GM12878 (cell line): ENCODE measurements at regions not wholly inside any gene's neighbourhood (a gene's known extent, or its start where the extent isn't known, plus 50 kb on each side); places are given as distances from the start of the nearest gene placed in this dataset.

Experiments used
- ATAC-seq: fragments of 200-7000 bp; cut with Tn5 transposase; 3 replicates; pipeline ENCODE4 v1.9.1; 2020; ENCODE audit warnings: mild to moderate bottlenecking, moderate library complexity
- BruUV-seq: library from RNA; stranded (reverse); fragments of 400-500 nt; replicated peaks from 2 replicates; lab custom pipeline; 2021; lab: Mats Ljungman, UMichigan
- CTCF ChIA-PET: fragments of 300-600 bp; sonication (Branson Sonifier 250); formaldehyde crosslinking; extraction: SDS; loops from one replicate; lab custom pipeline; 2021; ENCODE audit warnings: inconsistent platforms; lab: Yijun Ruan, JAX
- POLR2A ChIA-PET: fragments of 350-600 bp; formaldehyde crosslinking; extraction: SDS; loops from one replicate; lab custom pipeline; 2021; ENCODE audit warnings: inconsistent platforms; lab: Charles Lee
- RAD21 ChIA-PET: fragments of 300-600 bp; sonication (Branson Sonifier 250); formaldehyde crosslinking; loops from one replicate; lab custom pipeline; 2023; ENCODE audit warnings: antibody characterized with exemption; ENCODE audit not compliant: unreplicated experiment; lab: Charles Lee
- SMC1A ChIA-PET: fragments of 300-600 bp; sonication (Branson Sonifier 250); formaldehyde crosslinking; loops from one replicate; lab custom pipeline; 2023; ENCODE audit not compliant: unreplicated experiment, uncharacterized antibody; lab: Charles Lee
- DNase-seq: peaks from one replicate; pipeline ENCODE4 v3.0.0-alpha.2; 2011; ENCODE audit warnings: low read depth, low spot score
- FAIRE-seq: peaks from 3 replicates; lab custom pipeline; 2011; peaks lifted over from hg19 to GRCh38; lab: Jason Lieb, UNC
- H2AFZ ChIP-seq: 2 replicates; pipeline ENCODE4 v1.6.0; 2011; ENCODE audit warnings: low read depth, low read length, control low read depth; ENCODE audit not compliant: control insufficient read depth
- H3K27ac ChIP-seq: 2 replicates; pipeline ENCODE4 v1.5.1; 2011; ENCODE audit warnings: control low read depth; ENCODE audit not compliant: control insufficient read depth, insufficient read depth
- H3K27me3 ChIP-seq, 2 experiments: replicated peaks in 1 of 2; 2 replicates each; pipeline versions ENCODE4 v1.6.0 to v1.6.1; 2011; ENCODE audit warnings: low read length in 1 of 2; ENCODE audit not compliant: control insufficient read depth in 2 of 2, insufficient read depth in 2 of 2
- H3K36me3 ChIP-seq, 2 experiments: 2 replicates each; pipeline ENCODE4 v1.5.1; 2011; ENCODE audit warnings: low read length in 1 of 2; ENCODE audit not compliant: control insufficient read depth in 2 of 2, insufficient read depth in 2 of 2
- H3K4me1 ChIP-seq: 2 replicates; pipeline ENCODE4 v1.6.1; 2011; ENCODE audit warnings: mild to moderate bottlenecking, low read length, moderate library complexity, mixed read lengths; ENCODE audit not compliant: control insufficient read depth, insufficient read depth
- H3K4me2 ChIP-seq: 2 replicates; pipeline ENCODE4 v1.6.0; 2011; ENCODE audit warnings: control low read depth; ENCODE audit not compliant: control insufficient read depth, insufficient read depth
- H3K4me3 ChIP-seq: fragments of 200-600 bp; sonication (generic); 2 replicates; pipeline ENCODE4 v1.5.1; 2016
- H3K79me2 ChIP-seq: 2 replicates; pipeline ENCODE4 v1.6.0; 2011; ENCODE audit warnings: low read length; ENCODE audit not compliant: control insufficient read depth, insufficient read depth
- H3K9ac ChIP-seq: 2 replicates; pipeline ENCODE4 v1.8.0; 2011; ENCODE audit warnings: low read length, control low read depth, mixed read lengths; ENCODE audit not compliant: control insufficient read depth, insufficient read depth
- H3K9me3 ChIP-seq: replicated peaks from 3 replicates; pipeline ENCODE4 v1.5.1; 2011; ENCODE audit warnings: mild to moderate bottlenecking, low read length; ENCODE audit not compliant: control insufficient read depth, insufficient read depth
- H4K20me1 ChIP-seq: 2 replicates; pipeline ENCODE4 v1.6.0; 2011; ENCODE audit not compliant: control insufficient read depth, insufficient read depth
- ATF7 ChIP-seq: fragments of 450-650 bp; IDR thresholded peaks from 2 replicates; pipeline ENCODE4 v1.6.1; 2016; ENCODE audit warnings: low read depth, mild to moderate bottlenecking
- CHD2 ChIP-seq: IDR thresholded peaks from 2 replicates; pipeline ENCODE4 v1.6.1; 2011; ENCODE audit warnings: low read depth, low read length, improper control_type of control experiment, borderline replicate concordance
- EP300 ChIP-seq, 2 experiments: fragments of 150-350 bp in 1 of 2; IDR thresholded peaks; 2 replicates each; pipeline ENCODE4 v1.6.1; 2011 to 2012; ENCODE audit warnings: low read depth in 2 of 2, low read length in 2 of 2, borderline replicate concordance in 1 of 2, improper control_type of control experiment in 1 of 2, inconsistent platforms in 1 of 2; ENCODE audit not compliant: control insufficient read depth in 1 of 2
- NRF1 ChIP-seq: conservative IDR thresholded peaks from 2 replicates; pipeline ENCODE4 v1.6.1; 2011; ENCODE audit warnings: mild to moderate bottlenecking, low read depth, low read length, improper control_type of control experiment
- PML ChIP-seq: IDR thresholded peaks from 2 replicates; pipeline ENCODE4 v1.6.1; 2012; ENCODE audit warnings: low read length, inconsistent platforms
- POLR2AphosphoS5 ChIP-seq: IDR thresholded peaks from 2 replicates; pipeline ENCODE4 v1.6.1; 2011; ENCODE audit warnings: mild to moderate bottlenecking, low read length, inconsistent platforms
- SRF ChIP-seq, 2 experiments: IDR thresholded peaks; 2 replicates each; pipeline ENCODE4 v1.6.1; 2011; ENCODE audit warnings: low read depth in 2 of 2, low read length in 2 of 2, mild to moderate bottlenecking in 1 of 2, moderate library complexity in 1 of 2
- STAT3 ChIP-seq: IDR thresholded peaks from 2 replicates; pipeline ENCODE4 v1.6.1; 2011; ENCODE audit warnings: low read depth, low read length, improper control_type of control experiment
- SUPT20H ChIP-seq: IDR thresholded peaks from 2 replicates; pipeline ENCODE4 v1.6.1; 2011; ENCODE audit warnings: low read depth, mild to moderate bottlenecking, low read length, moderate library complexity, borderline replicate concordance; ENCODE audit not compliant: control insufficient read depth
- SUZ12 ChIP-seq: fragments of 200-600 bp; sonication (generic); IDR thresholded peaks from one replicate; pipeline ENCODE4 v1.6.1; 2018; ENCODE audit warnings: antibody characterized with exemption, mild to moderate bottlenecking; ENCODE audit not compliant: unreplicated experiment
- ZNF207 ChIP-seq: fragments of 450-650 bp; IDR thresholded peaks from 2 replicates; pipeline ENCODE4 v1.6.1; 2014; ENCODE audit warnings: antibody characterized with exemption, mild to moderate bottlenecking, borderline replicate concordance
- WGBS: methylation state at CpG from one replicate; pipeline ENCODE4 v1.1.6; 2016; ENCODE audit warnings: low lambda C conversion rate; ENCODE audit not compliant: insufficient replicate concordance, insufficient coverage; ENCODE audit errors: missing lambda C conversion rate; 5-methylcytosine and 5-hydroxymethylcytosine counted together
- in situ Hi-C: fragments of 300-500 bp; cut with MboI; formaldehyde crosslinking; loops from 9 replicates; pipeline ENCODE4 v1.14.3; 2018; ENCODE audit warnings: mixed read lengths
- intact Hi-C: fragments of 100-400 bp; cut with micrococcal nuclease; formaldehyde crosslinking; loops from one replicate; pipeline ENCODE4 v1.14.2; 2022; ENCODE audit not compliant: unreplicated experiment
- TF ChIP-seq, protein P1 (sequence below), 3 experiments: IDR thresholded peaks in 2 of 3; conservative IDR thresholded peaks in 1 of 3; 2 replicates each; pipeline ENCODE4 v1.5.1; 2011; ENCODE audit warnings: low read depth in 3 of 3, low read length in 3 of 3, mild to moderate bottlenecking in 3 of 3, control low read depth in 2 of 3, moderate library complexity in 2 of 3, inconsistent platforms in 1 of 3, mixed read lengths in 1 of 3; ENCODE audit not compliant: control insufficient read depth in 2 of 3, insufficient read depth in 1 of 3; ENCODE audit errors: extremely low read depth in 1 of 3
- TF ChIP-seq, protein P2 (sequence below): fragments of 450-650 bp; IDR thresholded peaks from 2 replicates; pipeline ENCODE4 v1.6.1; 2016; ENCODE audit warnings: mild to moderate bottlenecking

DNA sequence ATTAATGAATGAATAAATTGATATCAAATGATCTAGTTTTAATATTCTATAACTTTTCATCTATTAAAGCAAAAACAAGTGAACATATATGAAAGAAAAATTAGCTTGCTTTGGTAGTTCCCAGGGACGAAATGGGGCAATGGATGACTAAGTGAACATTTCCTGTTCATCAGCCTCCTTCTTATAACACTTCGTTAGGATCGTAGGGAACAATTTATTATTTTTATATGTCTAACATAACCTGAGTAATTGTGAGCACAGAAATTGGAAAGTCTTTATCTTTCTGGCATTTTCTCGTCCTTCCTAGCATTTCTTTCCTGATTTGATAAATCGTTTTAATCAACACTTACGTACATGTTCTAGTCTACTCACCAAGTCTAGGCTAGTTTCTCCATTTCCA lies 59.1 kb upstream of the PPP1R3C start (continued):
- TF ChIP-seq EP300 (IDR thresholded peaks at IDR 0.05; ENCODE audit: borderline replicate concordance in 1 of 2, control insufficient read depth in 1 of 2, low read depth in 2 of 2, low read length in 2 of 2) = no peak
- TF ChIP-seq, all 136 proteins: peak for 0

DNA sequence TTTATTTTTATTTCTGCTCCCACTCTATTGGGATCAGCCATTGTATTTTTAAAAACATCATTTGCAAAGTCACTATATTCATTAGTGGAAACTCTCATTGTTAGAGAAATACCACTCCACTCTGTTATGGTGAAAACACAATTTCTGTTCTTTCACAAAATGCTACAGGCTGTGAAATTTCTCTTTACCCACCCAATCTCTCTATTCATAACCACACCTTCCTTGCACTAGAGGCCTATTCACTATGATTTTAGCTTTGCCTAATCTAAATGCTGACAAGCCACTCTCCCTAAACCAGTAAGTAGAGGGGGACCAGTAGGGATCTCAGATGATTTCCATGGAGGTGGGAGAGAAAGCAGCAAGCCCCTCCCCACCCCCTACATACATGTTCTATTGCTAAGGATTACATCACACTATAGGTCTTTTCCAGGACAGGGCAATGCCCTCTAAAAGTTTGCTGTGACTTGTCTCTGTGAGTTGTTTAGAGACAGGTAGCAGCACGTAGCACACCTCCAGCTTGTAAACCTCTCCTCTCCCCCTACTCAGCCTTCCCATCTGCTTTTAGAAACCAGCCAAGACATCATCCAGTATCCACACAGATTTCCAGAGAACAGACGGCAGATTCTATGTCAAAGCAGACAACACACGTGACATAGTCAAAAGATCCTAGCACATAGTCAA lies 58.3 kb upstream of the PPP1R3C start:
- H4K20me1 ChIP-seq = no peaks in the 10 kb centered on the region
- DNase-seq (no peak), FAIRE-seq (no peak), ATAC-seq (no peak)
- BruUV-seq = no TSS peak
- WGBS = 43% methylated on average over 3 of the region's 3 CpGs
- ChIA-PET POLR2A (no interaction called here), CTCF (no interaction called here), RAD21 (no interaction called here), SMC1A (no interaction called here)
- TF ChIP-seq SUPT20H (no peak), ZNF207 (no peak), NRF1 (no peak), SUZ12 (no peak), ATF7 (no peak), PML (no peak), POLR2AphosphoS5 (no peak), STAT3 (no peak), SRF (IDR thresholded peaks at IDR 0.05; ENCODE audit: low read depth in 2 of 2, low read length in 2 of 2) (no peak), CHD2 (no peak)
- TF ChIP-seq, protein P1, sequence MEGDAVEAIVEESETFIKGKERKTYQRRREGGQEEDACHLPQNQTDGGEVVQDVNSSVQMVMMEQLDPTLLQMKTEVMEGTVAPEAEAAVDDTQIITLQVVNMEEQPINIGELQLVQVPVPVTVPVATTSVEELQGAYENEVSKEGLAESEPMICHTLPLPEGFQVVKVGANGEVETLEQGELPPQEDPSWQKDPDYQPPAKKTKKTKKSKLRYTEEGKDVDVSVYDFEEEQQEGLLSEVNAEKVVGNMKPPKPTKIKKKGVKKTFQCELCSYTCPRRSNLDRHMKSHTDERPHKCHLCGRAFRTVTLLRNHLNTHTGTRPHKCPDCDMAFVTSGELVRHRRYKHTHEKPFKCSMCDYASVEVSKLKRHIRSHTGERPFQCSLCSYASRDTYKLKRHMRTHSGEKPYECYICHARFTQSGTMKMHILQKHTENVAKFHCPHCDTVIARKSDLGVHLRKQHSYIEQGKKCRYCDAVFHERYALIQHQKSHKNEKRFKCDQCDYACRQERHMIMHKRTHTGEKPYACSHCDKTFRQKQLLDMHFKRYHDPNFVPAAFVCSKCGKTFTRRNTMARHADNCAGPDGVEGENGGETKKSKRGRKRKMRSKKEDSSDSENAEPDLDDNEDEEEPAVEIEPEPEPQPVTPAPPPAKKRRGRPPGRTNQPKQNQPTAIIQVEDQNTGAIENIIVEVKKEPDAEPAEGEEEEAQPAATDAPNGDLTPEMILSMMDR (IDR thresholded peaks at IDR 0.05 in 2 of 3, conservative IDR thresholded peaks at IDR 0.05 in 1 of 3; ENCODE audit: control insufficient read depth in 2 of 3, extremely low read depth in 1 of 3, insufficient read depth in 1 of 3, low read depth in 3 of 3, low read length in 3 of 3) = no peak
- TF ChIP-seq, protein P2, sequence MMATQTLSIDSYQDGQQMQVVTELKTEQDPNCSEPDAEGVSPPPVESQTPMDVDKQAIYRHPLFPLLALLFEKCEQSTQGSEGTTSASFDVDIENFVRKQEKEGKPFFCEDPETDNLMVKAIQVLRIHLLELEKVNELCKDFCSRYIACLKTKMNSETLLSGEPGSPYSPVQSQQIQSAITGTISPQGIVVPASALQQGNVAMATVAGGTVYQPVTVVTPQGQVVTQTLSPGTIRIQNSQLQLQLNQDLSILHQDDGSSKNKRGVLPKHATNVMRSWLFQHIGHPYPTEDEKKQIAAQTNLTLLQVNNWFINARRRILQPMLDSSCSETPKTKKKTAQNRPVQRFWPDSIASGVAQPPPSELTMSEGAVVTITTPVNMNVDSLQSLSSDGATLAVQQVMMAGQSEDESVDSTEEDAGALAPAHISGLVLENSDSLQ = no peak
- no peaks in the 10 kb centered on the region for H3K4me1 ChIP-seq
- H2AFZ ChIP-seq = no peak overlapping the region
- H3K79me2 ChIP-seq = no peaks in the 10 kb centered on the region
- H3K9me3 ChIP-seq = no peaks in the 10 kb centered on the region
- H3K36me3 ChIP-seq = no peaks in the 10 kb centered on the region
- H3K27me3 ChIP-seq = no peaks in the 10 kb centered on the region
- H3K4me3 ChIP-seq = no peak overlapping the region
- no peak overlapping the region for H3K27ac ChIP-seq
- in situ Hi-C loops = no loop called here
- no peak overlapping the region for H3K4me2 ChIP-seq
- intact Hi-C loops = loop anchor here (5.0 kb wide), 1 partner anchor 299 kb away; no protein-coding TSS in a partner anchor
- no peak overlapping the region for H3K9ac ChIP-seq
